Nephron (organoid): ENCODE measurements at regions not wholly inside any gene's neighbourhood (a gene's known extent, or its start where the extent isn't known, plus 50 kb on each side); places are given as distances from the start of the nearest gene placed in this dataset.
A peak's percentile ranks its signal among the peaks of the same experiment; 100 is the strongest.

Source experiments
- H3K27ac Mint-ChIP-seq, 3 experiments: 2 replicates each; pipeline ENCODE4 v1.8.0; 2020; ENCODE audit warnings: mixed read lengths in 3 of 3, mild to moderate bottlenecking in 2 of 3, moderate library complexity in 1 of 3
- H3K27me3 Mint-ChIP-seq: 2 replicates; pipeline ENCODE4 v1.8.0; 2021; ENCODE audit warnings: low read depth, mild to moderate bottlenecking, moderate library complexity, mixed read lengths
- H3K36me3 Mint-ChIP-seq: 2 replicates; pipeline ENCODE4 v1.8.0; 2020; ENCODE audit warnings: low read depth, mixed read lengths
- H3K4me1 Mint-ChIP-seq: 2 replicates; pipeline ENCODE4 v1.8.0; 2020; ENCODE audit warnings: mixed read lengths
- H3K4me3 Mint-ChIP-seq, 3 experiments: 2 replicates each; pipeline ENCODE4 v1.8.0; 2020; ENCODE audit warnings: mild to moderate bottlenecking in 3 of 3, mixed read lengths in 3 of 3, moderate library complexity in 2 of 3
- H3K9me3 Mint-ChIP-seq: 2 replicates; pipeline ENCODE4 v1.8.0; 2020; ENCODE audit warnings: mixed read lengths
- TF ChIP-seq, protein P1 (sequence below), 3 experiments: fragments of 200-600 bp; sonication (generic); IDR thresholded peaks; one replicate each; pipeline ENCODE4 v1.5.0; 2021; ENCODE audit warnings: antibody characterized with exemption in 3 of 3; ENCODE audit not compliant: unreplicated experiment in 3 of 3

DNA sequence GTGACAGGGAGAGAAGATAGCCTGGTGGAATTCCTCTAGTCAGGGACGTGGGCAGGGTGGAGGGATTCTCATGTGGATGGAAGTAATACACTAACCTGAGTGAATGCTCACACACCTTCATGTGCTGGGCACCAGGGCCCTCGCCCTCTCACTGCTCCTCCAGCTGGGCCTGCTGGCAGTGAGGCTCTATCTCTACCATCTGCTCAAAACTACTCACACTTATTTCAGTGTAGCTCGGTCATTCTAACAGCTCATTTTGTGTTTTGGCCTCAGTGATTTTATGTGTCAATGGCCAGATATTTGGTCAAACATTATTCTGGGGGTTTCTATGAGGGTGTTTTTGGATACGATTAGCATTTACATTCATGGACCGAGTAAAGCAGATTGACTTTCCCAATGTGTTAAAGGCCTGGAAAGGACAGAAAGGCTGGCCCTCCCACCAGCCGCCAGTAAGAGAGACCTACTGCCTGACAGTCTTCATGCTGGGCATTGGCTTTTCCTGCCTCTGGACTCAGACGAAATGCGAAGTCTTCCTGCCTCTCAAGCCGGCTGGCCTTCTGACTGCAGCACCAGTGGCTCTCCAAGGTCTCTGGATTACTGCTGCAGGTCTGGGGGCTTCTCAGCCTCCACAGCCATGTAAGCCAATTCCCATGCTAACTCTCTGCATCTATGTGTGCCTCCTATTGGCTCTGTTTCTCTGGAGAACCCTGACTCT, 335.4 kb downstream of the CXCL12 start:
- H3K4me3 Mint-ChIP-seq, result no peak overlapping the region
- H3K9me3 Mint-ChIP-seq, result no peaks in the 10 kb centered on the region
- TF ChIP-seq, protein P1, sequence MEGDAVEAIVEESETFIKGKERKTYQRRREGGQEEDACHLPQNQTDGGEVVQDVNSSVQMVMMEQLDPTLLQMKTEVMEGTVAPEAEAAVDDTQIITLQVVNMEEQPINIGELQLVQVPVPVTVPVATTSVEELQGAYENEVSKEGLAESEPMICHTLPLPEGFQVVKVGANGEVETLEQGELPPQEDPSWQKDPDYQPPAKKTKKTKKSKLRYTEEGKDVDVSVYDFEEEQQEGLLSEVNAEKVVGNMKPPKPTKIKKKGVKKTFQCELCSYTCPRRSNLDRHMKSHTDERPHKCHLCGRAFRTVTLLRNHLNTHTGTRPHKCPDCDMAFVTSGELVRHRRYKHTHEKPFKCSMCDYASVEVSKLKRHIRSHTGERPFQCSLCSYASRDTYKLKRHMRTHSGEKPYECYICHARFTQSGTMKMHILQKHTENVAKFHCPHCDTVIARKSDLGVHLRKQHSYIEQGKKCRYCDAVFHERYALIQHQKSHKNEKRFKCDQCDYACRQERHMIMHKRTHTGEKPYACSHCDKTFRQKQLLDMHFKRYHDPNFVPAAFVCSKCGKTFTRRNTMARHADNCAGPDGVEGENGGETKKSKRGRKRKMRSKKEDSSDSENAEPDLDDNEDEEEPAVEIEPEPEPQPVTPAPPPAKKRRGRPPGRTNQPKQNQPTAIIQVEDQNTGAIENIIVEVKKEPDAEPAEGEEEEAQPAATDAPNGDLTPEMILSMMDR (IDR thresholded peaks at IDR 0.05; ENCODE audit: unreplicated experiment in 3 of 3), result no peak
- no peak overlapping the region for H3K27ac Mint-ChIP-seq
- H3K27me3 Mint-ChIP-seq, result peaks cover 15% of the 10 kb centered on the region
- no peaks in the 10 kb centered on the region for H3K36me3 Mint-ChIP-seq
- peaks cover 60% of the 10 kb centered on the region for H3K4me1 Mint-ChIP-seq

DNA sequence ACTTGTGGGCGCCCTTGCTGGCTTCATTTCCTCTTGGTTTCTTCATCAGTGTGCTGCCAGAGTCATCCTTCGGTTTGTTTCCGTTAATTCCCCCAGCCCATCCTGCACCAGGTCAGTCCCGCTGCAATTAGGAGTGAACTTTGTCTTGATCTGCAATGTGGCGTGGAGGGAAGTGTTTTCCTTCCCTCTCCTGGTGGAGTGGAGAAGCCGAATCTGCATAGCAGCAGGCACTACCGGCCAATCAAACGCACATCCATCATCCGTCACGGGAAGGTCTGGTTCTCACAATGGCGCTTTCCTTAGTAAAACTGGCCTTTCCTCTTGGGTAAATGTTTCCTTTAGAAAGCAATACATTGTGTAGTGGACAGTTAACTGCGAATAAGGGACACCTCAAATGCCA, 337.5 kb downstream of the CXCL12 start:
- Mint-ChIP-seq H3K27me3 (peaks cover 12% of the 10 kb centered on the region), H3K27ac (peak overlapping the region in 2 of 3 experiments; percentile 78 to 86), H3K36me3 (no peaks in the 10 kb centered on the region), H3K4me1 (peaks cover 65% of the 10 kb centered on the region), H3K4me3 (no peak overlapping the region), H3K9me3 (no peaks in the 10 kb centered on the region)
- TF ChIP-seq, protein P1 (IDR thresholded peaks at IDR 0.05; ENCODE audit: unreplicated experiment in 3 of 3), result no peak

DNA sequence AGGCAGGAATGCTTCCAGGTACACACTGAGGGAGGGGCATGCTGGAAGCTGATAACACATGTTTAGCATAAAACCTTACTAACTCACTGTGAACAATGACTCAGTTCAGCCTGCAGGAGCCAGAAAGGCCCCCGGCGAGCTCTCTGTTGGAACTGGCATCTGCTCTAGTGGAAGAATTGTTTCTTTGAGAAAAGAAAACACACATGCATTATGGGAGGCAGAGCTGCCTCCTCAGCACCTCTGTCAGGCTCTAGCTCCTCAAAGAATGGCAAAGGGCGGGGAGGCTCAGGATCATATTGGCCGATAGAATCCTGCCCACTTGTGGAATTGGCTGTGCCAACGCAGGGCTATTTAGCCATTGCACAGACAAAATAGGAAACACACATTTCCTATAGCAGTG, 338.3 kb downstream of the CXCL12 start:
- TF ChIP-seq, protein P1 (IDR thresholded peaks at IDR 0.05; ENCODE audit: unreplicated experiment in 3 of 3), result no peak
- Mint-ChIP-seq H3K27me3 (peaks cover 12% of the 10 kb centered on the region), H3K4me3 (no peak overlapping the region), H3K4me1 (peaks cover 58% of the 10 kb centered on the region), H3K36me3 (no peaks in the 10 kb centered on the region), H3K27ac (peak overlapping the region; percentile 28 to 86 (median 78)), H3K9me3 (peaks cover under 1% of the 10 kb centered on the region)

DNA sequence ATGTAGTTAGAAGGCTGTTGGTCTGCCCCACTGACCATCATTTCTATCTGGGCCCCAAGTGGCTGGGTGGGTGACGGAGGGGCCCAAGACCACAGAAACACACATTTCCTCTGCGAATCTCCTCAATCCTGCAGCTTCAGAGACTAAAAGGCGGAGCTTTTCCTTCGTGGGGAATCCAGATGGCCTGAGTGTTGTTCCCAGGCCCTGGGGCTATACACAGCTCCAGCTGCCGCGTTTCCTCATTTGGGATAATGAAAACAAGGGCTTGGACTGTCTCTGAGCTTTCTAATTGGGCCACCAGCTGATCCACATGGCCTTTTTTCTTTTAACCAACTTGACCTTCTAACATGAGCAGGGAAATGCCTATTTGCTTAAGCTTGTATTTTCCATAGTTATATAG, 339.9 kb downstream of the CXCL12 start:
- TF ChIP-seq, protein P1 (IDR thresholded peaks at IDR 0.05; ENCODE audit: unreplicated experiment in 3 of 3), result no peak
- H3K4me1 Mint-ChIP-seq, result peaks cover 44% of the 10 kb centered on the region
- H3K27me3 Mint-ChIP-seq, result peaks cover 12% of the 10 kb centered on the region
- H3K36me3 Mint-ChIP-seq, result no peaks in the 10 kb centered on the region
- peak overlapping the region; percentile 28 to 93 (median 86) for H3K27ac Mint-ChIP-seq
- no peak overlapping the region for H3K4me3 Mint-ChIP-seq
- peaks cover 8% of the 10 kb centered on the region for H3K9me3 Mint-ChIP-seq

DNA sequence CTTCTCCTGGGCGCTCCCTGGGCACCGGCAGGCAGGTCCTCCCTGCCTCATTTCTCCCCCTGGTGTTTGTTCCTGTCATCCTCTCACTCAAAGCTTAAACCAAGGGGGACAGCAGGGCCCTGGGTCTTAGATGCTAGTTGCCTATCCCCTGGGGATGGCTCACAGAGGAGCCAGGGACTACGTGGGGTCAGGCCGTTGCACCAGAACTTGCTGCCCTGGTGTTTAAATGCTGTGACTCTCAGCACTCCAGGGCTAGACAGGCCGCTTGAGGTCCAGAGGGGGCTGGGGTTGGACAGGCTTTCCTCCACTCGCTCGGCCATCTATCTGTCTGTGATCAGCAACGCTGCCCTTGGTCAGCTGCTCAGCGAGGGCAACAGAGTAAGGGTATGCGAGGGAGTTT, 340.3 kb downstream of the CXCL12 start:
- peak overlapping the region; percentile 74 to 93 (median 86) for H3K27ac Mint-ChIP-seq
- H3K4me1 Mint-ChIP-seq, result peaks cover 44% of the 10 kb centered on the region
- peaks cover 13% of the 10 kb centered on the region for H3K9me3 Mint-ChIP-seq
- no peaks in the 10 kb centered on the region for H3K36me3 Mint-ChIP-seq
- peaks cover 11% of the 10 kb centered on the region for H3K27me3 Mint-ChIP-seq
- no peak overlapping the region for H3K4me3 Mint-ChIP-seq
- TF ChIP-seq, protein P1 (IDR thresholded peaks at IDR 0.05; ENCODE audit: unreplicated experiment in 3 of 3), result no peak
